BLaER1 (cell line): ENCODE measurements at regions not wholly inside any gene's neighbourhood (a gene's known extent, or its start where the extent isn't known, plus 50 kb on each side); places are given as distances from the start of the nearest gene placed in this dataset.
"Not testable (repeated sequence)": the region's sequence is repeated elsewhere in the genome, so short reads cannot be mapped to it uniquely, and the experiment has no call there.

Experiments
- H3K27ac ChIP-seq: shearing (Covaris generic); formaldehyde crosslinking; 2 replicates; pipeline ENCODE4 v1.8.1; 2022
- H3K27me3 ChIP-seq: shearing (Covaris generic); formaldehyde crosslinking; 2 replicates; pipeline ENCODE4 v1.8.1; 2022
- H3K36me3 ChIP-seq: shearing (Covaris generic); formaldehyde crosslinking; 2 replicates; pipeline ENCODE4 v1.8.1; 2022
- H3K4me1 ChIP-seq: shearing (Covaris generic); formaldehyde crosslinking; 2 replicates; pipeline ENCODE4 v1.8.1; 2022
- H3K4me2 ChIP-seq: shearing (Covaris generic); formaldehyde crosslinking; 2 replicates; pipeline ENCODE4 v1.8.1; 2022
- H3K4me3 ChIP-seq: shearing (Covaris generic); formaldehyde crosslinking; 2 replicates; pipeline ENCODE4 v1.8.1; 2022
- H3K9ac ChIP-seq: shearing (Covaris generic); formaldehyde crosslinking; 2 replicates; pipeline ENCODE4 v1.8.1; 2022
- H3K9me3 ChIP-seq: shearing (Covaris generic); formaldehyde crosslinking; 2 replicates; pipeline ENCODE4 v1.8.1; 2022
- H4K20me1 ChIP-seq: shearing (Covaris generic); formaldehyde crosslinking; 2 replicates; pipeline ENCODE4 v1.8.1; 2022
- Cebpa-rat ChIP-seq: shearing (Covaris generic); IDR thresholded peaks from 2 replicates; pipeline ENCODE4 v1.8.1; 2022

DNA sequence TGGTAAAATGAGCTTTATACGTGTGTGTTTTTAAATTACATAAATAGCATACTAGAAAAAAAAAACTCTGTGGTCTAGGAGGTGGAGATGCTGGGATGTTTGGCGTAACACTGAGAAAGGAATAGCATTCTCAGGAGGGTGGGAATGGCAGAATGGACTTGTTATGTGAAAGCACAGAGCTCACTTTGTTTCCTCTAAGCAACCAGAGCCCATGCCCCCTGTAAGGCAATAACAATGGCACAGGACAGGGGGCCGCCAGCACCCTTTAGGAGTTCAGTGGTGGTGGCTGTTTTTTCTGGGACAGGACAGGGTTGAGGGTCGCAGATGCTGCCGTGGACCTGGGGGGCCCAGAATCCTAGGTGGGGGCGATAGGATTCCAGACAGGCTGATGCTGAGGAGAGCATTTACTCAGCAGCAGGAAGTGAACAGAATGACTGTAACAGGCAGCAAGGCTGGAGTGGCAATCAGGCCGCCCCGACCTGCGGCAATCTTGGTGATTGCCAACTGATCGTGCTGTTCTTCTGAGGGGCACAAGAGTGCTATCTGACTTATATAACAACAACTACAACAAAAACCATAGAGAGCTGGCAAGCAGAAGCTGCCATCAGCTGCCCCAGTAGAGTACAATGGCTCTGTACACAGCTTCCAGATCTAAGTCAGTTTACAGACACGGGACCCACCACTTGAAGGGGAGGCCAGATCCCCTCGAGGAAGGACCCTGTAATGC is 160.4 kb downstream of the UACA start:
- Histone ChIP-seq H3K27ac (no peak overlapping the region), H3K36me3 (no peaks in the 10 kb centered on the region), H3K4me3 (no peak overlapping the region), H4K20me1 (no peaks in the 10 kb centered on the region), H3K4me1 (peaks cover 12% of the 10 kb centered on the region), H3K9me3 (peaks cover 9% of the 10 kb centered on the region; the same call in 1 of the 2 replicates), H3K4me2 (no peak overlapping the region), H3K27me3 (no peaks in the 10 kb centered on the region), H3K9ac (no peak overlapping the region)
- TF ChIP-seq Cebpa-rat: no peak

DNA sequence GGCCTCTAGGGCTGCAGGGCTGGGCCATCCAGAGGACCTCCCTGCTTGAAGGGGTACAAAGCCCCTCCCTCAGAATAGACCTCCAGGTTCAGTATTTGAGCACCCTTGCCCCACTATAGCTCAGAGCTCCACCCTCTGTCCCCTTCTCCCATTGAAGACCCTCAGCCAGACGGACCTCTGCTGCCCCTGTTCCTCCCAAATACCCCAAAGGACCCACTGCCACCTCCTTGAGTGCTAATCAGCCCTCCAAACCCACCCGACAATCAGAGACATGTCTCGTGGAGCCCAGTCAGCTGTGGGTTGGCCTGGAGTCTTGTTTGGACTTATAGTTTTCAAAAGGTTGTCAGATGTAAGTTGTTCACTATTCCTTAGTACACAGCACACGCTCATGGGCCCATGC is 161.1 kb downstream of the UACA start:
- H3K9ac ChIP-seq: no peak overlapping the region
- no peak for TF ChIP-seq Cebpa-rat
- no peaks in the 10 kb centered on the region for H4K20me1 ChIP-seq
- H3K9me3 ChIP-seq: peaks cover 9% of the 10 kb centered on the region; the same call in 1 of the 2 replicates
- no peaks in the 10 kb centered on the region for H3K27me3 ChIP-seq
- no peaks in the 10 kb centered on the region for H3K36me3 ChIP-seq
- peaks cover 12% of the 10 kb centered on the region for H3K4me1 ChIP-seq
- H3K4me2 ChIP-seq: no peak overlapping the region
- no peak overlapping the region for H3K4me3 ChIP-seq
- H3K27ac ChIP-seq: no peak overlapping the region

GRCh38 chr15:70597945-70598344 is 165.4 kb downstream of the UACA start:
- Histone ChIP-seq H4K20me1 (no peaks in the 10 kb centered on the region), H3K9ac (no peak overlapping the region), H3K4me3 (no peak overlapping the region), H3K4me1 (no peaks in the 10 kb centered on the region), H3K36me3 (no peaks in the 10 kb centered on the region), H3K4me2 (no peak overlapping the region), H3K27ac (no peak overlapping the region), H3K27me3 (no peaks in the 10 kb centered on the region), H3K9me3 (peaks cover 23% of the 10 kb centered on the region)
- no peak for TF ChIP-seq Cebpa-rat

GRCh38 chr15:70597056-70597603 is 166.2 kb downstream of the UACA start:
- Histone ChIP-seq H3K36me3 (no peaks in the 10 kb centered on the region), H3K27me3 (no peaks in the 10 kb centered on the region), H4K20me1 (no peaks in the 10 kb centered on the region), H3K27ac (no peak overlapping the region), H3K4me2 (no peak overlapping the region), H3K4me3 (no peak overlapping the region), H3K9ac (no peak overlapping the region), H3K9me3 (peaks cover 31% of the 10 kb centered on the region), H3K4me1 (no peaks in the 10 kb centered on the region)
- no peak for TF ChIP-seq Cebpa-rat

DNA sequence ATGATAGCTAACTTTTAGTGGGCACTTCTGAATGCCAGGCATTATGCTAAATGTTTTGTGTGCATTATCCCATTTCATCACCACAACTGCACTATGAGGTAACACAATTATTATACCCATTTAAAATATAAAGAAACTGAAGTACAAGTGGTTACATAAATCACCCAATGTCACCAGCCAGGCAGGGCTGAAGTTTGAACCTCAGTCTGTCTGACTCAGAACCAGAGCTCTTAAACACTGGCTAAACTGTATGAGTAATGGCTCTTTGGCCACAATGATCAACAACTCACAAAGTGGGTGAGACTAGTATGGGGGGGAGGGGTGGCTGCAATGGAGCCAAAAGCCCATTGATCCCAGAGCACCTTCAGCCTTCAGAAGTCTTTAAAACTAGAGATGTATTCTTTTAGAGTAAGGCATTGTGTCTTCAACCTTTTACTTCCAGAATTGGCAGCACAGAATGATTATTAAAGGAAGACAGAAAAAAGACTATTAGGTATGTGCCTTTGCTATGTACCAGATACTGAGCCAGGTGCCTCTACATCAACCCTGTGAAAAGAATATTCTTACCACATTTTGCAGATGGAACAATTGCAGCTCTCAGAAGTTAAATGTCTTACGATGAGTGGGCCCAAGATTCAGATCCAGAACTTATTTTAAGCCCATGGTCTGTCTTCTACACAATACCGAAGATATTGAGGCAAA is 166.9 kb downstream of the UACA start:
- no peak for TF ChIP-seq Cebpa-rat
- Histone ChIP-seq H3K36me3 (no peaks in the 10 kb centered on the region), H3K4me2 (no peak overlapping the region), H3K4me3 (no peak overlapping the region), H4K20me1 (no peaks in the 10 kb centered on the region), H3K27me3 (no peaks in the 10 kb centered on the region), H3K9ac (no peak overlapping the region), H3K27ac (no peak overlapping the region), H3K9me3 (peaks cover 34% of the 10 kb centered on the region), H3K4me1 (no peaks in the 10 kb centered on the region)

DNA sequence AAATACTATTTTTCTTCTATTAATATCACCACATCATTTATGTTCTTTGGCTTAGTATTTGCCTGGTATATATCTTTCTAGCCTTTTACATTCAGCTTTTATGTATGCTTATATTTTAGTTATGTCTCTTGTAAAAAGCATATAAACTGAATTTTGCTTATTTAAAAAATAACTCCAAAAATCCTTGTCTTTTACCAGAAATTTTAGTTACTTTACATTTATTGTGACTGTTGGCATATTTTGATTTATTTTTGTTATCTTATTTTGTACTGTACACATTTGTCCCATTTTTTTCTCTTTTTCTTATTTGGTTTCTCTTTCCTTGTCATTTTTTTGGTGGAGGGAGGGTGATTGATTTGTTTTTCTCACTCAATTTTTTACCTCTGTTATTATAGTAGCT is 169.6 kb downstream of the UACA start:
- no peak overlapping the region for H3K27ac ChIP-seq
- H3K4me2 ChIP-seq: no peak overlapping the region
- H4K20me1 ChIP-seq: no peaks in the 10 kb centered on the region
- H3K9me3 ChIP-seq: peaks cover 26% of the 10 kb centered on the region
- no peaks in the 10 kb centered on the region for H3K27me3 ChIP-seq
- H3K4me3 ChIP-seq: no peak overlapping the region
- TF ChIP-seq Cebpa-rat: no peak
- H3K4me1 ChIP-seq: no peaks in the 10 kb centered on the region
- no peaks in the 10 kb centered on the region for H3K36me3 ChIP-seq
- no peak overlapping the region for H3K9ac ChIP-seq

GRCh38 chr15:70589728-70590127 is 173.6 kb downstream of the UACA start:
- Histone ChIP-seq H3K4me3 (no peak overlapping the region), H4K20me1 (no peaks in the 10 kb centered on the region), H3K4me2 (no peak overlapping the region), H3K27ac (no peak overlapping the region), H3K4me1 (no peaks in the 10 kb centered on the region), H3K36me3 (no peaks in the 10 kb centered on the region), H3K9ac (no peak overlapping the region), H3K27me3 (no peaks in the 10 kb centered on the region), H3K9me3 (peaks cover 45% of the 10 kb centered on the region)
- no peak for TF ChIP-seq Cebpa-rat

DNA sequence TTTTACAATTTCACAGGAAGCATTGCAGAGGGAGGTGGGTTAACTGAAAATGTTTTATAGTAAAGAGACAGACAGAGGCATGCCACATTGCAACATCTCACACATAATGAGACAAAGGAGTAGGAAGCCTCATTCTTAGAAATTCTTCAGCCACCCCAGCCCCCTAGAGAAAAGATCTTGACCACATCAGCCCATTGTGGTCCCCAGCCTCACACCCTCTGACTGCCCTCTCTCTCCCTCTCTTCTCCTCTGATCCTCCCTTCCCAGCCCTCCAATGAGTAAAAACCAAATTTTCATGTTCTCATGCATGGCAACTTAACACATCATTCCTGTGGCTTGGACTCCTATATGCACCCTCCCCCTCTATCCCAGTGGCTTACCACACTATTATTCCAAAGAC is 174.1 kb downstream of the UACA start:
- no peak for TF ChIP-seq Cebpa-rat
- no peak overlapping the region for H3K4me2 ChIP-seq
- H3K27ac ChIP-seq: no peak overlapping the region
- no peaks in the 10 kb centered on the region for H4K20me1 ChIP-seq
- peaks cover 43% of the 10 kb centered on the region for H3K9me3 ChIP-seq
- H3K4me1 ChIP-seq: no peaks in the 10 kb centered on the region
- no peaks in the 10 kb centered on the region for H3K36me3 ChIP-seq
- no peak overlapping the region for H3K9ac ChIP-seq
- no peaks in the 10 kb centered on the region for H3K27me3 ChIP-seq
- H3K4me3 ChIP-seq: no peak overlapping the region

- H3K27ac ChIP-seq: no peak overlapping the region
These were observed 174.7 kb downstream of the UACA start for GRCh38 chr15:70588613-70589012.

GRCh38 chr15:70587896-70588567 is 175.3 kb downstream of the UACA start:
- no peaks in the 10 kb centered on the region for H4K20me1 ChIP-seq
- H3K9ac ChIP-seq: no peak overlapping the region
- no peak overlapping the region for H3K27ac ChIP-seq
- no peaks in the 10 kb centered on the region for H3K4me1 ChIP-seq
- no peak for TF ChIP-seq Cebpa-rat
- peaks cover 41% of the 10 kb centered on the region for H3K9me3 ChIP-seq
- H3K27me3 ChIP-seq: no peaks in the 10 kb centered on the region
- no peak overlapping the region for H3K4me2 ChIP-seq
- H3K4me3 ChIP-seq: no peak overlapping the region
- no peaks in the 10 kb centered on the region for H3K36me3 ChIP-seq

More at GRCh38 chr15:70588613-70589012, 174.7 kb downstream of the UACA start:
- Histone ChIP-seq H3K4me1 (no peaks in the 10 kb centered on the region), H3K9me3 (peaks cover 43% of the 10 kb centered on the region), H3K27me3 (no peaks in the 10 kb centered on the region), H3K9ac (no peak overlapping the region), H3K4me2 (no peak overlapping the region), H3K36me3 (no peaks in the 10 kb centered on the region), H4K20me1 (no peaks in the 10 kb centered on the region), H3K4me3 (no peak overlapping the region)
- TF ChIP-seq Cebpa-rat: no peak

DNA sequence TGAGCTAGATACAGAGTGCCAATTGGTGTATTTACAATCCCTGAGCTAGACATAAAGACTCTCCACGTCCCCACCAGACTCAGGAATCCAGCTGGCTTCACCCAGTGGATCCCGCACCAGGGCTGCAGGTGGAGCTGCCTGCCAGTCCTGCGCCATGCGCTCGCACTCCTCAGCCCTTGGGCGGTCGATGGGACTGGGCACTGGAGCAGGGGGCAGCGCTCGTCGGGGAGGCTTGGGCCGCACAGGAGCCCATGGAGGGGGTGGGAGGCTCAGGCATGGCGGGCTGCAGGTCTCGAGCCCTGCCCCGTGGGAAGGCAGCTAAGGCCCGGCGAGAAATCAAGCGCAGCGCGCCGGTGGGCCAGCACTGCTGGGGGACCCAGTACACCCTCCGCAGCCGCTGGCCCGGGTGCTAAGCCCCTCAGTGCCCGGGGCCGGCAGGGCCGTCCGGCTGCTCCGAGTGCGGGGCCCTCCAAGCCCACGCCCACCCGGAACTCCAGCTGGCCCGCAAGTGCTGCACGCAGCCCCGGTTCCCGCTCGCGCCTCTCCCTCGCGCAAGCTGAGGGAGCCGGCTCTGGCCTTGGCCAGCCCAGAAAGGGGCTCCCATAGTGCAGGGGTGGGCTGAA is 176.2 kb downstream of the UACA start:
- H3K9me3 ChIP-seq: peaks cover 31% of the 10 kb centered on the region
- H3K4me2 ChIP-seq, H3K9ac ChIP-seq, H3K27ac ChIP-seq, H3K4me3 ChIP-seq, H3K36me3 ChIP-seq, H3K27me3 ChIP-seq, H3K4me1 ChIP-seq, H4K20me1 ChIP-seq: not testable (repeated sequence)
